Activated CD4-positive, alpha-beta T cell treated with anti-CD3 and anti-CD28 coated beads, Interleukin-2, amount 50 U/mL, for 1 hour (primary cell): ENCODE measurements at regions not wholly inside any gene's neighbourhood (a gene's known extent, or its start where the extent isn't known, plus 50 kb on each side); places are given as distances from the start of the nearest gene placed in this dataset.
"Not testable (repeated sequence)": the region's sequence is repeated elsewhere in the genome, so short reads cannot be mapped to it uniquely, and the experiment has no call there.

Experiments
- DNase-seq: peaks from one replicate; pipeline ENCODE4 v3.0.0-alpha.2; 2020

DNA sequence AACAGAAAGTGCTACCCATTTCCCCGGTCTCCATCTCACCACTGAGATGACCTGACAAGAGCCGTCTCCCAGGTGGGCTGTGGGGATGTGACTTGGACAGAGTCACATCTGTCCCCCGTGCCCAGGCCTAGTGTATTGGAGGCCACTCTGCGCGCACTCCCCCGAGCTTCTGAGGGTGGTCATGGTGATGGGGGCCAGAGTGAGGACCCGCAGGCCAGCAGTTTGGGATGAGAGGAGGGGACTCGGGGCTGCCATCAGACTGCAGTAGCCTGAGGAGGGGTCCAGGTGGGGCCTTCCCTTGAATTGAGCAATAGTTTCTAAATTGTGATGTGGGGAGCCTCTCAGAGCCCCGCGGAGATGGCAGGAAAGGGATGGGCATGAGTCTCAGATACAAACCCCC, 852.6 kb downstream of the TBC1D22A start:
- DNase-seq, result no peak

DNA sequence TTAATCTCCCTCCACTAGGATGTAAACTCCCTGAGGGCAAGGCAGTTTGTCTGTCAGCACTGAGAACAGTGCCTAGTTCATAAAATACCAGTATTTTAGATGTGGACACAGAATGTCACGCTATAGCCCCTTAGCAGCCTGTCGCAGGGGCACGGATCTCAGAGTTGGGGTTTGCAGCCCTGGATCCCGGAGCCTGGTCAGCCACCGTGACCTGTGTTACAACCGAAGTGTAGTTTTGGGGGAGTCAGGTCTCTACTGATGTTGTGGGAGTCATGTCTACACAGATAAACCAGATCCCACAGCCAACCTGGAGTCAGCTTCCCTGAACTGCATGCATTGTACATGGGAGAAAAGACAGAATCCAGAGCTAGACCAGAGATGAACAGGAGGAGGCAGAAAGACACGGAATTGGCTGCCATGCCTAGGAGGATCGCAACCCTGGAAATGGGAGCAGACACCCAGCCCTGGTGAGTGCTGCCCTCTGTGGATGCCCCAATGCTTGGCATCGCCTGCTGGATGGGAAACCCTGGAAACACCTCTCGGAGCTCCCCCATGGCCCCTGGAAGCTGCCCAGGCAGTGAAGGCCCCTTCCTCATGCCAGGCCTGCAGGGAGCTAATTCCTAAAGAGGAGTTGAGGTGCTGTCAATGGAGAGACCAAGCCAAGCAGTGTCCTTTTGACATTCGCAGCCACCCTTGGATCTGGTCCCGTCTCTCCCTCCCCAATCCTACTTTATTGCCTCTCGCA, 851.3 kb downstream of the TBC1D22A start:
- DNase-seq, result no peak

DNA sequence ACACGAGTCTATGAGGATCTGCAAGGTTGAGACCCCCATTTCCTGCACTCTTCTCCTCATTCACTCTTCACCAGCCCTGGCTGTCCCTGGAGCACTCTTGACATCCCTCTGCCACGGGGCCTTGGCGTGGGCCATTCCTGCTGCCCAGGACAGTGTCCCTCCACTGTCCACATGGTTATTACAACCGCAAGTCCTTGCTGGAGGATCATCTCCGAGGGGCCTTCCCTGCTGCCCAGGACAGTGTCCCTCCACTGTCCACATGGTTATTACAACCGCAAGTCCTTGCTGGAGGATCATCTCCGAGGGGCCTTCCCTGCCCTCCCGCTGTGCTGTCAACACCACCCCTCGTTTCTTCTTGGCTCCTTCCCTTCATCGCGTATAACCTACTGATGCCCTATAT, 850.7 kb downstream of the TBC1D22A start:
- DNase-seq, result not testable (repeated sequence)

DNA sequence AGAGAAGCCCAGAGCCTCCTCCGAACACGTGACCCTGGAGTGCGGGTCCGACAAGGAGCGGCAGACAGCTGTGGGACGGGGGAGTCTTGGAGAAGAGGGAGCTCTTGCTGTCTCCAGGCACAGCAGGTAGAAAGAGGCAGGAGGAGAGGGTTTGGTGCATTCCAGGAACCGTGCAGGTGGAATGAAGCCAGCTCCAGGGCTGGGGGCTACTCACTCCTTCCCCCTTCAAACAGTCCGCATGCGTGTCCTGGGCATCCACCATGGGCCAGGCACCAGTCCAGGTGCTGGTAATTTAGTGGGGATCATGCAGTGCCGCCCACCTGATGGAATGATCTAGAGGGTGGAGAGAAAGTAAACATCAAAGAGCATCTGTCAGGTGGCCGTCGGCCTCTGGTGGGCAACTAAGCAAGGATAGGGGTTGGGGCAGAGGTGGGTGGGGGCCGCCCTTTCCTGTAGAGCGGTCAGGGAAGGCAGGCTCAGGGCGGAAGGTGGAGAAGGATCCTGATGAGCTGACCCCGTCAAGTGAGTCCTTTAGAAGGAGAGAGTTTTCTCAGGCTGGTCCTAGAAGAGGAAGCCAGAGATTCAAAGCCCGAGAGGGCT, 850.0 kb downstream of the TBC1D22A start:
- no peak for DNase-seq

DNA sequence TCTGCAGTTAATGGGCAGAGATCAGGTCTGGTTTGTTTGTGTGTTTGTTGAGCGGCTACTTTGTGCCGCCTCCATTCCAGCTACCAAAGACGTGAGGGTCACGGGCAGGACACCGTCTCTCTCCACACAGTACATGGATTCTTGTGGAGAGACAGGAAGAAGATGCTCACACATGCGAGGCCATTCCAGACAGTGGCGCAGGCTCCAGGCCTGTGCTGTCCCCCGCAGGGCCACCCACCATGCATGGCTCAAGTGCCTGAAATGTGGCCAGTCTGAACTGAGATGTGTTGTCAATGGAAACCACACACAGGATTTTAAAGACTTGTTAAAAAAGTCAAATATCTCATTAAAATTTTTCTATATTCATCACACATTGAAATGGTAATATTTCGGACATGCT, 848.3 kb downstream of the TBC1D22A start:
- DNase-seq, result no peak

DNA sequence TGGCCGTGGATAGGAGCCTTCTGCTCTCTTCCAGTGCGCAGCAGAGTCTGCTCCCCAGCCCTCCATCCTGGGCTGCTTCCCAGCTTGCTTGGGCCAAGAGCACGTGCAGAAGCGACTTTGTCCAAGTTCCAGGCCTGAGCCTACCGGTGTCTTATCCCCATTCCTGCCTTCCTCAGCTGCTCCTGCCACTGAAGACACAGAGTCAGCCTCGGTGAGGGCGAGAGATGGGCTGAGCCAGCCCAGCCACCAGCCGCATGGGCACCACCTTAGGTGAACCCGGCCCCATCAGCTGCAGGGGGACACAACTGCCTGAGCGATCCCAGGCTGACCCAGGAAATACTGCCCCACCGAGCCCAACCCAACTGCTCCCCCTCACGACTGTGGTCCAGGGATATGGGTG, 847.8 kb downstream of the TBC1D22A start:
- no peak for DNase-seq

DNA sequence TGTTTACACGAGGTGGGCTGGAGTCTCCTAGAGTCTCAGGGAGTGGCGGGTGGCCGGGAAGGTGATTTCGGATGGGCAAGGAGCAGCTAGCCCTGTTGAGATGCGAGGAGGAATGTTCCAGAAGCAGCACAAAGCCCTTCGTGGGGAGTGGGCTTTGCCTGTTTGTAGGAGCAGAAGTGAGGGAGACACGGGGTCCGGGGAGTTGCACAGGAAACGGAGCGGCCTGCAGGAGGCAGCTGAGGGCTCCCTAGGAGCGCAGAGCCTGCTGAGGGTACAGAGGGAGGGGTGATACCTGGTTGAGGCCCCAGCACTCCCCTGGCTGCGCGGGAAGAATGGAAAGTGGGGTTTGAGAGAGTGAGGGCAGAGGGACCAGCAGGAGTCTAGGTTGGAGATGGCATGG, 847.2 kb downstream of the TBC1D22A start:
- no peak for DNase-seq

DNA sequence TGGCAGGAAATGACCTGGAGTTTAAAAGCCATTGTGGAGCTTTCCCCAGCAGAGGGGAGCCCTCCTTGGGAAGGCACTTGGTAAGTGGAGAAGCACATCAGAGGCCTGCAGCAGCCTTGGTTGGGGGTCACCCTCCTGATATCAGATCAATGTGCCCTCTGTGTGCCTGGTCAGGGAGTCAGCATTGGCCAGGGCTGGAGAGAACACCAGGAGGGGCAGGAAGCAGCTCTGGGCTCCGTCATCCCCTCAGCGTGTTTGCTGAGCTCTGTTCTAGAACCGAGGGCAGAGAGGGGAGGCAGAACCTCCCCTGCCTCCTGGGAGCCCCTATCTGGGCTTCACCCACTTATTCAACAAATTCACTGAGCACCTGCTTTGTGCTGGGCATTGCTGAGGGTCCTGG, 846.0 kb downstream of the TBC1D22A start:
- no peak for DNase-seq

DNA sequence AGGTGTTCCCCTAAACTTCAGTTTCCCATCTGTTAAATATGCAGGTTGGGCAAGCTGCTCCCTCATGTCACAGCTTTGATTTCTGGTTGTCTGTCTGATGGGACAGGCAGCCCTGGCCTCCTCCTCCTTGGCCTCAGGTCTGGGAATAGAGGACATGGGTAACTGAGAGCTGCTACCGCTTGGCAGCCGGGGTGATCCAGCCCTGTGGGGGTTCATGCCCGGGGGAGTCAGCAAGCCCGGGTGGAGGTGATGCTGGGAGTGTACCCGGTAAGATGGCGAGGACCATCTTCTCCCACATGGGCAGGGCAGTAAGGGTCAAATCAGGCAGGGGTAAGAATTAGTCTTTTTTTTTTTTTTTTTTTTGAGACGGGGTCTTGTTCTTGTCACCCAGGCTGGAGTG, 845.0 kb downstream of the TBC1D22A start:
- DNase-seq, result no peak

DNA sequence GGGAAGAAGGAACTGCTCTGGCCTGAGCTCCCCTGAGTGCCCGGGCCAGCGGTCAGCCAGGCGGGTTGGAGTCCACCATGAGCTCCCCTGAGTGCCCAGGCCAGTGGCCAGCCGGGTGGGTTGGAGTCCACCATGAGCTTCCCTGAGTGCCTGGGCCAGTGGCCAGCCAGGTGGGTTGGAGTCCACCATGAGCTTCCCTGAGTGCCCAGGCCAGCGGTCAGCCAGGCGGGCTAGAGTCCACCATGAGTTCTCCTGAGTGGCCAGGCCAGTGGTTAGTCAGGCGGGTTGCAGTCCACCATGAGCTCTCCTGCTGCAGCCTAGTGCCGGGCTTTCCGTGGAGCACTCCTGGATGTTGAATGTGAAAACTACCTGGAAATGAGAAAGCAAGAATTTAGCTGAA, 844.0 kb downstream of the TBC1D22A start:
- DNase-seq, result no peak

DNA sequence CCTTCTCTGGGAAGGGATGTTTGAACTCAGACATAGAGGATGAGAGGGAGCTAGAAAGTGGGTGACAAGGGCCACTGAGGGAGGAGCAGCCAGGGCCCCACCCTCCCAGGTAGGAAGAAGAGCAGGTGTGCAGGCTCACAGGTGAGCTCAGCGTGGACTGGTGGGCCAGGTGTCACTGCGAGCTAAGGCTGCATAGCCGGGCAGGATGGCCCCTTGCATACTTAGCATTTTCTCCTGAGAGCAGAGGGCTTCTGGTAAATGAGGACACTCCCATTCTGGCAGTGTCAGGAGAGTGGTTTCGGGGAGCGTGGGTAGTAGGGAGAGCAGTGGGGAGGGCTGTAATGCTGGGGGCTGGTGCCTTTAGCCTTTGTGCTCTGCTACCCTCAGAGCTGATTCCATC, 843.4 kb downstream of the TBC1D22A start:
- no peak for DNase-seq

DNA sequence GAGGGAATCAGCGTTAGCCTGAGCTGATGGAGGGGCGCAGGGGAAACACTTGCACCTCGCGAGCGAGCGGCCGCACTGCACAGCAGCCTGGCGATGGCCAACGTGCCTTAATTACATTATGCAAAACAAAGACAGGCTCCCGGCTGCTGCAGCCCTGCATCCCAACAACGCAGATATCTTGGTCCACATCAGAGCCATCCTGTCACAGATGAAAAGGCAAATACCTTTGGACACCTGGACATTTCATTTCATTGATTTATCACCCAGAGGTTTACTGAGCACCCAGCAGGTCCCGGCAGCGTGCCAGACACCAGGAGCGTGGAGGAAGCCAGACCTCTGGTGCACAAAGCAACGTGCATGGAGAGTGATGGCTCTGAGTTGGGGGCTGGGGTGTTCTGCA, 843.0 kb downstream of the TBC1D22A start:
- no peak for DNase-seq

DNA sequence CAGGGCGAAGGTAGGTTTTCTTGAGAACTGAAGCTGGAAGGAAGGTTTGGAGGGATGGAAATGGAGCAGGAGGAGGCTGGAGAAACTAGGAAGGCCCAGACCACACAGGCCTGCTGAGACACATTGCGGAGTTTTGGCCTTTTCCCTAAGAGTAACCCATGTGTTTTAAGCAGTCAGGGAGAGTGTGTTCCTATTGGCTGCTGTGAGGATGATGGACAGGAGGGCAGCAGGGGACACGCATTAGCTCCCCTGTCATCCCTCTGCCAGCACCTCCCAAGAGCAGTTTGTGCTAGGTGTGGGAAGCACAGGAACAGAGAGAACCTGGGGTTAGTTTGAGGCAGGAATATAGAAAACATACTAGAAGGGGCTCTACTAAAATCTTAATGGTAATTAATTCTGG, 842.1 kb downstream of the TBC1D22A start:
- DNase-seq, result no peak

DNA sequence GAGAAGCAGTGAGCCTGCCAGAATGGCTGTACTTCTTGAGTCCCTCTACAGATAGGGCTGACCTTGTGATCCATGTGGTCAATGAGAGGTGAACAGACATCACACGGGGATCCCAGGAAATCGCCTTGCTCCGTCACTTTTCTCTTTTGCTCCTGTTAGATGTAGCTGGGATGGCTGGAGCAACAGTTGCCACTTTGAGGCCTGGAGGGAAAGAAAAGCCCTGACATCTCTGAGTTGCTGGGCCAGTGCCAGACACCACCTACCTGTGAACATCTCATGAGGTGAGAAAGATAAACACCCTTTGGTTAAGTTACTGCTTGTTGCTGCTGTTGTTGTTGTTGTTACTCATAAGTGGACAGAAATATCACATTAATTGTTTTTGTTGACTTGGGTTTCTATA, 840.3 kb downstream of the TBC1D22A start:
- DNase-seq, result no peak

DNA sequence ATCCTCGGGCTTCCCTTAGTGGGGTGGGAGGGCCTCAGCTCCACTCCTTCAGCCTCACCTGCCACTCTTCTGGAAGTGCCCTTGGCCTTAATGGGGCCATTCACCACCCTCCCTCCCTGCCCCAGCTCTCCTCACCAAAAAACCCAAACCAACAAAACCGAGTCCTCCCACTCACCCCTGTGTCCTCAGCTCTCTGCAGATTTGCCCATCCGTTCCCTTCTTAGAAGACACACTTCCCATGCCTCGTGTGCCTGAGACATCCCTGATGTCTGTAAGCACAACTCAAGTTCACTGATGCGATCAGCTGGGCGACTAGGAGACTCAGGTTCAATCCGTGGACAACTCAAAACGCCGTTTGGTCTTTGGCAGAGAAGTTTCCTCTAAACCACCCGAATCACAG, 839.2 kb downstream of the TBC1D22A start:
- no peak for DNase-seq

DNA sequence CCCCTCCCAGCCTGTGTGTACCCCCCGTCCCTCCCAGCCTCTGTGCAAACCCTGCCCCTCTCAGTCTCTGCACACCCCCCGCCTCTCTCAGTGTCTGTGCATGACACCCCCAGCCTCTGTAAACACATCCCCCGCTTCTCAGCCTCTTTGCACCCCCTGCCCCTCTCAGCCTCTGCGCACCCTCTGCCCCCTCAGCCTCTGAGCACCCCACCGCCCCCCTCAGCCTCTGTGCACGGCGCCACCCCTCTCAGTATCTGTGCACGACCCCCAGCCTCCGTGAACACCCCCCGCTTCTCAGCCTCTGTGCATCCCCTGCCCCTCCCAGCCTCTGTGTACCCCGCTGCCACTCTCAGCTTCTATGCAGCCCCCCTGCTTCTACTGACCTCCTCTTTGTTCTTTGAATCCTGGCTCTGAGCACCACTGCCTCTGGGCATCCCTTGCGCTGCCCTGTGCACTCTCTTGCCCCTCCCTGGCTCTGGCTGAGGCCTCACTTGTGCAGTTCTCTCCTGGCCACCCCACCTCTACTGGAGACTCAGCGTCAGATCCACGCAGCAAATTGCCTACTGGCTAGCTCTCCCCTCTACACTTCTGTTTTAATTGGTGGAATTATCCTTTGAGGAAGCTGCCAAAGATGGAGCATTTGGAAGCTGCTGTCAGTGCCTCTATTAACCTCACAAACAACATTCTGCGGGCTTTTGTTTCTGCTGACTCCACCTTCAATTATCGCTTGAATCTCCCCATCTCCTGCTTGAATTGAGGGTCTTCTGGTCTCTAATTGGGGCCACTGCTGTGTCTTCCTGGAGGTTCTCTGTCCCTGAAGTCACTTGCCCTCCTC, 838.6 kb downstream of the TBC1D22A start:
- DNase-seq, result no peak

DNA sequence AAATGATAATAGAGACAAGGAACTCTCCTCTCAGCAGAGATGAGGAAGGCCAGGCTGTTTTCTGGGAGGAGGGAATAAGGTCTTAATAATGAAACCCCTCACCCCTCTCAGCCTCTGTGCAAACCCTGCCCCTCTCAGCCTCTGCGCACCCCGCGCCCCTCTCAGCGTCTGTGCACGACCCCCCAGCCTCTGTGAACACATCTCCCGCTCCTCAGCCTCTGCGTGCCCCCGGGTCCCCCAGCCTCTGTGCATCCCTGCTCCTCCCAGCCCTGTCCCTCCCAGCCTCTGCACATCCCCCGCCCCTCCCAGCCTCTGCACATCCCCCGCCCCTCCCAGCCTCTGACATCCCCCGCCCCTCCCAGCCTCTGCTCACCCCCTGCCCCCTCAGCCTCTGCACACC, 837.8 kb downstream of the TBC1D22A start:
- no peak for DNase-seq

DNA sequence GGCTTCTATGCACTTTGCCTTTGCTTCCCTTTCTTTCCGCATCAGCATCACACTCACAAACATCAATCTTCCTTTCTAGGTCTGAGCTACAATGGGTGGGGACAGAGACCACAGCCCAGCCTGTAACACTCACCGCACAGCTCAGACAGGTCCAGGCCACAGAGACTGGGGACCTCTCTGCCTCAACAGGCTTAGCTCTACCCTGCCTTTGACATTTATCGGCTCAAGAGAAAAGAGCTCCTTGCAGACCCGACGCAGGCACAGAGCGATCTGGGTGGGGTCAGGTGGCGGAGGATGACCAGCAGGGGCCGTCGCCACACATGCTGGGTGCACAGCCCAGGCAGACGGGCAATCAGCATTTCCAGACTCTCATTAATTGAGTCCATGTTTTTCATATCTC, 837.3 kb downstream of the TBC1D22A start:
- no peak for DNase-seq

DNA sequence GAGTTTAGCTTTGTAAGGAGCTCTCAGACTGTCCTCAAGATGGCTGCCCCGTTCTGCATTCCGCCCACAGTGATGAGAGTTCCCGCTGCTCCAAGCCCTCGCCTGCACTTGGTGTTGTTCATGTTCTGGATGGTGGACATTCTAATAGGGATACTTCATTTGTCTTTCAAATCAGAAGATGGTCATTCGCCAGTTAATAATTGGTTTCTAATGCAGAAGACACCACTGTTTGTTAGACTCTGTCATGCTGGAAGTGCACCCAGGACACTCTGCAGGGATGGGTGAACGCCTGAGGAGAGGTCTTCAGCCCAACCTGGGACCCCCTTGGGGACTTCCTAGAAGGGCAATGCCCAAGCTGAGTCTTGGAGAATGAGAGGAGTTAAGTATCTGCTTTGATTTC, 836.4 kb downstream of the TBC1D22A start:
- no peak for DNase-seq

DNA sequence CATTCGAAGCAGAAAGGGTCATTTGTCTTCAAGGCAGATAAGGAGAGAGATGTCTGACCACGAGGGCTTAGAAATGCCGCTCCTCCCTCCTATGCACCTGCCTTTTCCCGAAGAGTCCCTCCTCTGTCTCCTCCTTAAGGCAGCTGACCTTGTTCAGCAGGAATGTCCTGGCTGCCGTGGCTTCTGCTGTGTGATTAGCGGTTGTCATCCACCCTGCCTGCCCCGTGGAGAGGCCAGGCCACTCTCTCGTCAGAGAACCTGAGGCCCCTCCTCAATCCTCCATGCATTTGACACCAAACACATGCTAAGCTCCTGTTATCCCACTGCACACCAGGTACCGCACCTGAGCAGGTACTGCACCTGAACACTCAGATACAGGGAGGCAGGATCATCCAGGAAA, 834.6 kb downstream of the TBC1D22A start:
- DNase-seq, result no peak

DNA sequence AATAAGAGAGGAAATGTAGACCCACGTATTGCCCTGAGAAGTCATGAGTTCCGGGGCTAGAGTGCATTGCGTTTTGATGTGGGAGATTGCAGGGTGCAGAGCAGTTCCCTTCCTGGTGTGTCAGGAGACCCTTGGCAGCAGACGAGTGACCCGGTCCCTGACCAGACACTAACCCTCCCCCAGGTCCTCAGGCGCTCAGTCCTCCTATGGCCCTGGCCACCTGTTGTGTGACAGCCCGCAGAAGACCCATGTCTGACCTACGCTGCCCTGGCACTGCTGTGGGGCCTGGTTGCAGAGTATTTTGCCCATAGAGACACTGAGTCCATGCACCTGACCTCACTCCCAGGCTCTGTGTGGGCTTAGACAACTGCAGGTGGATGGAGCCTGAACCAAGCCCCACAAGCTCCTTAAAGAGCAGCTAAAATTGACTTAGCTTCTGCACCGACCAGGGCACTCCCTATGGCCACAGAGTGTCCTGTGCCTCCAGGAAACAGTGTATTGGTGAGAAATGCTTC, 833.8 kb downstream of the TBC1D22A start:
- DNase-seq, result no peak

DNA sequence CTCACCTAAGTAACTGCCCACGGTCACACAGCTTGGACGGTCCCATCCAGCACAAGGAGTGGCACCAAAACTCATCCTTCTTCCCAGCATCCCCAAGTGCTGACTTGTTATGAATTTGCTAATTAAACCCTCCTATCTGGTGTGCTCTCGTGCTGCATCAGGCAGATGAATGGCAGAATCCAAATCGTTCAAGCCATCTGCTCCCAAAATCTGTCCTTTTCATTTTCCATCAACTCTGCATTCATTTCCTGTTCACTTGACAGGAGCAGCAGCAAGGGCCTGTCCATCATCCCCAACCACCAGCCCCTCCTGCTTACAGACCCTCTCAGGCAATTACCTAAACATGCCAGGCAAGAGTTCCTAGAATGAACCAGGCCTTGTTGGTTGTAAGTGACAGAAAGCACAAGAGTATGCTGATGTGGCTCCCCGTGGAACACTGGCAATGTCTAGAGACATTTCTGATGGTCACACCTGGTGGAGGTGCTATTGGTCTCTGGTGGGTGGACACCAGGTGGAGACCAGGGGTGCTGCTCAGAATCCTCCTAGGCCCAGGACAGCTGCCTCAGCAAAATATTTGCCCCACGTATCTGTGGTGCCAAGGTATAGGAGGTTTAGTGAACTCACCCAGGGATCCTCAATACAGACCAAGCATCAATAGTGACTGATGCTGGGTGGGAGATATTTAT, 832.5 kb downstream of the TBC1D22A start:
- no peak for DNase-seq

DNA sequence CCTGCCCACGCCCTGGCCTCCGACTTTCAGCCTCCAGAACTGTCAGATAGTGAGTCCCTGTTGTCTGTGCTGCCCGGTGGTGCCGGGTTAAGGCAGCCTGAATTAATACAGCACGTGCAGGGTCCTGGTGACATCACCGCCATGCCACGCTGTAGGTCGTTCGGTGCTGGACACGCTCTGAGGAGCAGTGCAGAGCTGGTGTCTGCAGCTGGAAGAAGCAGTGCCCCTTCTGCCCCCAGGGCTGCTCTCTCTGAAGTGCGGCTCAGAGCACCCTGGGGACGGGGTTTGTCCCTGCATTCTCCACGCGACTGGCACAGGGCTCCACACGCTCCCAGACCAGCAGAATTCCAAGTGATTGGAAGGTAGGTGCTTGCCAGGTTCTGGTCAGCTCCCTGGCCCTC, 831.5 kb downstream of the TBC1D22A start:
- no peak for DNase-seq
